HG02571 (cell line): ENCODE measurements at regions not wholly inside any gene's neighbourhood (a gene's known extent, or its start where the extent isn't known, plus 50 kb on each side); places are given as distances from the start of the nearest gene placed in this dataset.

Source experiments
- ATAC-seq: cut with Tn5 transposase; IDR thresholded peaks from one replicate; pipeline ENCODE4 v1.9.1; 2021; ENCODE audit warnings: mild to moderate bottlenecking, moderate library complexity; ENCODE audit not compliant: unreplicated experiment

- ATAC-seq = no peak
Measured at GRCh38 chr5:6176102-6176693, 202.1 kb downstream of the MED10 start.

DNA sequence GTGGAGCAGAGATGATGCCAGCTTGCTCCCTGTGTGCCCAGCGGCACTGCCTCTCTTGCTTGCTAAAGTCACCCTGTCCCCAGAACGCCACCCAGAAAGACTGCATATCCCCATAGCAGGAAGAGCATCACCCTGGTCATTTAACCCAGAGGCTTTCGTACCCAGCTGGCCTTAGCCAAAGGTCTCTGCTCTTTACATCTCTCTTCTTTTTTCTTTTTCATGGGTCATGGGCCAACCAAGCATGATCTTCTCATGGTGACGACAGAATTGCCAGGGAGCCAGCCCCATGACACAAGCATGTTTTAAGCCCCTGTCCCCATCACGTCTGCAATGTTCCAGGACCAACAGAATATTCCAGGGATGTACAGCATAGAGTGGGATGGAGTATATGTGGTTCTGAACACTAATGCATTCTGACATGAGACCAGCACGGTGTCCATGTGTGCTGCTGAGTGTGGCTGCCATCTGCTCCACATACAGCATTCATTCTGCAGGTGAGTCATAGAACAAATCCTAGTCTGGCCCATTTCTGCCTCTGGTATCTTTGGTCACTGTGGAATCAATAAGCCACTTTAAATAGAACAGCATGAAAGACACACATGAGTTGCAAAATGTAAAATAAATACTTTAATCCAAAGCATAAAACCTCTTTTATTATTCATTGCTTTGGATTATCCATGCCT lies 203.0 kb downstream of the MED10 start:
- no peak for ATAC-seq

DNA sequence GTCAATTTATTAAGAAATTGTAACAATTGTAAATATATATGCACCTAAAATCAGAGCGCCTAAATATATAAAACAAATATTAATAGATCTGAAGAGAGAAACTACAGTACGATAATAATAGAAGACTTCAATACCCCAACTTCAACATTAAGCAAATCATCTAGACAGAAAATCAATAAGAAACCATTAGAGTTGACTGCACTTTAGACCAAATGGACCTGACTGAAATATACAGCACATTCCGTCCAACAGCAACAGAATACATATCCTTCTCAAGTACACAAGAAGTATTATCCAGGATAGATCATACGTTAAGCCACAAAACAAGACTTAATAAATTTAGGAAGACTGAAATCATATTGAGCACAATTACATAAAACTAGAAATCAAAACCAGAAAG lies 208.7 kb downstream of the MED10 start:
- no peak for ATAC-seq

GRCh38 chr5:6166698-6167394 lies 211.5 kb downstream of the MED10 start:
- ATAC-seq = no peak

DNA sequence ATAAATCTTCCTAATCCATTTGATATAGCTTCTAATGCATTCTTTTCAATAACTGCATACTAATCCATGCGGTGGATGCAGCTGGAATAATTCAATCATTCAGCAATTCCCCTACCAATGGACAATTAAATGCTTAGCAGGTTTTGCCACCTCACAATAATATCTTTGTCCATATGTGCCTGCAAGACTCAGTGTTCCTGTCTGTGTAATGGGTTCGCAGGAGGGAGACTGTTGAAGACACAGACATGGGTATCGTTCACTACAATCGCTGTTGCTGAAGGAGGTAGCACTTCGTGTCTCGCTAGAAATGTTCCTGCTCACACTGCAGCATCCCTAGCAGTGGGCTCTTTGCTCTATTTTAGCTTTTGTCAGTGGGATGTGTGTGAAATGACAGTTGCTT lies 214.4 kb downstream of the MED10 start:
- no peak for ATAC-seq

DNA sequence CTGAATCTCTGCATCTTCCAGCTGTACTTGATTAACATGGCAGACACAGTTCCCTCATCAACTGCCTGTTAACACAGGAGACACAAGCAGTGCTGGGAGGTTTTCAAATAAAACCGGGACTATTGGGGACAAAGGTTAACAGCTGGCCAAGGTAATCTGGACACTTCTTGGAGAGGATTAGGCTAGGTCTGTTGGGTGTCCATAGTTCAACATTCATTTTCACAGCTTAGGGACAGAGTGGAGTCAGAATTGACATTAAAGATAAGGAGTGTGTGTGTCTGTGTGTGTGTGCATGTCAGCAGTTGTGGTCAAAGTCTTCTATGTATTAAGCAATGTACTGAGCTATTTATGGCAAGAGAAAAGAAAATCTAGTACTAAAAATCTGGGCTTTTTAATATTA lies 216.2 kb downstream of the MED10 start:
- no peak for ATAC-seq

GRCh38 chr5:6161257-6161656 lies 217.1 kb downstream of the MED10 start:
- no peak for ATAC-seq

- no peak for ATAC-seq
Measured at GRCh38 chr5:6159832-6160430, 218.4 kb downstream of the MED10 start.

GRCh38 chr5:6158974-6159831 lies 219.1 kb downstream of the MED10 start:
- ATAC-seq = no peak

- ATAC-seq = no peak
Measured at GRCh38 chr5:6154216-6154615, 224.1 kb downstream of the MED10 start.

DNA sequence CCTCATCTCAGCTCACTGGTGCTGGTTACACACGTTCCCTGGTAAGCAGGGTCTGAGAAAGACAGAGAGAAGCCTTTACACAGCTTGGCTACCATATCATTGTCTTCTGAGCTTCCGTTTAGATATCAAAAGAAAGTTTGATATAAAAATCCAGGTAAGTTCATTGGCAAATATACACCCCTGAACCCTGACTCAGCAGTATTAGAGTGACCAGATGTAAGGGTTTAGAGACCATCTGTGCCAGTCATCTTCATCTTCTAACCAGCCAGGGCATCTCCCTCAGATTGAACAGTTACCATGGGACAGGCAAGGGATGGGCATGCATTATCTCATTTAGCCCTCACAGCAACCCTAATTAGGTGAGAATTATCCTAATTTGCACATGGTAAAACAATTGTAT lies 232.1 kb downstream of the MED10 start:
- ATAC-seq = no peak

- ATAC-seq = no peak
Measured at GRCh38 chr5:6145616-6146237, 232.6 kb downstream of the MED10 start.

GRCh38 chr5:6143523-6143922 lies 234.8 kb downstream of the MED10 start:
- no peak for ATAC-seq

DNA sequence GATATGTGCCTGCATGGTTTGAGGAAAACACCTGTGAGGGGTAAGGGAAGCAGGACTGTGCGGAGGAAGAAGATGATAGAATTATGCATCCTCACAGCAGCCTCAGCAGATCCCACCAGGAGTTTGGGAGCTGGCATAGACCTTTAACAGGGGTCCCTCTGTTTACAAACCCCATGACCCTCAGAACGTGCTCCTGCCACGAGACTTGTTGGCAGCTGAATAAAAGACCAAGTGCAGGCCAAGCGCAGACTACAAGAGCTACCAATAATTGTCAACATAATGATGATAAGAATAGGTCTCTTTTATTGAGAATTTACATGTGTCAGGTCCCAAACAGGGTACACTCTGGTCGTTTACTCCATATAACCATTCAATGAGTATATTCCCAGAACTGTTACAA lies 236.0 kb downstream of the MED10 start:
- no peak for ATAC-seq

DNA sequence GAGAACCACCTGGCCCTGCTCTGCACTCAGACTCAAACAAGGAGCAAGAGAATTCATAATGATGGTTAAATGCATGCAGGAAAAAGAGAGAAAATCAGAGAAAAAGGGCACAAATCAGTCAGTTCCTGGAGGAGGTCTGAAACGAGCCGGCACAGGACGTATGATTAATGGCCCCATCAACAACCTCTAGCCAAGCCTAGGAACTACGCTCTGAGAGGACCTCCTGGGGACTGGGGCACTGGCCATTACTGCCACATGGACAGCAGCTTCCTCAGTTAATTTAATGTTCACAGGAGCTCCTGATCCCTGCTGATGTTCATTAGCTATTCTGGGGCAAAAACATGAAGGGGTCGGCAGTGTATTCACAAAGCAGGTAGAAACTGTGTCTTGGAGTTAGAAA lies 238.1 kb downstream of the MED10 start:
- ATAC-seq = no peak

- no peak for ATAC-seq
Measured at GRCh38 chr5:6135977-6136376, 242.4 kb downstream of the MED10 start.

- ATAC-seq = no peak
Measured at GRCh38 chr5:6134281-6134680, 244.1 kb downstream of the MED10 start.

DNA sequence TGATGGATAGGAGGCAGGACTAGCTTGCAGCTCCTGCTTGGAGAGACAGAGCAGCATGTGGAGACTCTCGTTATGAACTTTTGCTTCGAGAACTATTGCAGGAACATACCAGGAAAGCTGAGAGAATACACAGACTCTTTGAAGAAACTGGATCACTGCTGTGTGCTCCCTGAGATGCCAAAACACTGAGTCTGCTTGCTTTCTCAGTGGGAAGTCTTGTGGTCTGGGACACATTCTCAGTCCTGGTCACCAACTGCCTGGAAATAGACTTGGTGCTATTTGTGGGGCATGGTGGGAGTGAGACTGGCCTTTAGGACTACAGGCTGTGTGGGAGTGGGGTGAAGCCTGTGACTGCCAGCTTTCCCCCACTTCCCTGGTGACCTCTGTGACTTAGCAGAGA lies 252.6 kb downstream of the MED10 start:
- no peak for ATAC-seq

GRCh38 chr5:6118691-6119090 lies 259.7 kb downstream of the MED10 start:
- ATAC-seq = no peak

DNA sequence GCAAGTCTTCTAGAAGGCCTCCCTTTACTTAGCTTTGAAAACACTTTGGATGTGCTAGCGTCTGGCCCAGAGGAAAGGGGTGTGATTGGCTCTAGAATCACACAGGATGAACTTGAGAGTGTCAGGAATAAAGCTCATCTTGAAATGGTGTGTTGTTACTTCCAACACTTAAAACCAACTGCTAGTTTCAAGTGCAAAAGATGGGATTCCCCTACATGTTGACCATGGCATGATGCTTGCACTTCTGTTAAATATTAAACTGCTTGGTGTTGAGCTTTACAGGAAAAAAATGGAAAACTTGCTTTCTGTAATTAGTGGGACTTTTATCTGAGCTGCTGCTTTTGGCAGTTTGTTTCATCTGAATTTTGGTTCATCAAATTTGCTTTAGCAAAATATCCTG lies 261.1 kb downstream of the MED10 start:
- no peak for ATAC-seq

DNA sequence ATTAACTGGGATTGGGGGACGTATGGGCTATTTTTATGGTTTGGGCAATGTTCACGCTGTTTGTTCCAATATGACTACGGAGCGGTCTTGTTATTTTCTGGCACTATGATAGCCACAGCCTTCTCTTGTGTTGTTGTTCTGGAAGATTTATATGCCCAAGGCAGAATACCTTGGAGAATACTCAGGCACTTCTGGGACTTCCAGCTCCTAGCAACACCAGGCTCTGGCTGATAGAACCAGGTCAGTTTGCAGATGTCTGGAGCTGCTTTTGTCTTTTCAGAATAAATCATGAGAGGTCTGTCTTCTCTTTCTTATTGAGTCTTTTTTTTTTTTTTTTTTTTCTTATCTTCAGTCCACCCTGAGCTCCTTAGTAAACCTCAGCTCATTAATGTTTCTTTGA lies 262.5 kb downstream of the MED10 start:
- no peak for ATAC-seq
